Retinal pigment epithelial cell (primary cell): ENCODE measurements at regions not wholly inside any gene's neighbourhood (a gene's known extent, or its start where the extent isn't known, plus 50 kb on each side); places are given as distances from the start of the nearest gene placed in this dataset.

ENCODE experiments used
- DNase-seq: peaks from one replicate; pipeline ENCODE4 v3.0.0-alpha.2; 2010; ENCODE audit warnings: low read depth
- H3K4me3 ChIP-seq: 2 replicates; pipeline ENCODE4 v1.5.1; 2011; ENCODE audit warnings: mild to moderate bottlenecking, low read length, control low read depth, moderate library complexity
- TF ChIP-seq, protein P1 (sequence below): conservative IDR thresholded peaks from 2 replicates; pipeline ENCODE4 v1.5.1; 2011; ENCODE audit warnings: low read depth, low read length, control low read depth, inconsistent platforms

DNA sequence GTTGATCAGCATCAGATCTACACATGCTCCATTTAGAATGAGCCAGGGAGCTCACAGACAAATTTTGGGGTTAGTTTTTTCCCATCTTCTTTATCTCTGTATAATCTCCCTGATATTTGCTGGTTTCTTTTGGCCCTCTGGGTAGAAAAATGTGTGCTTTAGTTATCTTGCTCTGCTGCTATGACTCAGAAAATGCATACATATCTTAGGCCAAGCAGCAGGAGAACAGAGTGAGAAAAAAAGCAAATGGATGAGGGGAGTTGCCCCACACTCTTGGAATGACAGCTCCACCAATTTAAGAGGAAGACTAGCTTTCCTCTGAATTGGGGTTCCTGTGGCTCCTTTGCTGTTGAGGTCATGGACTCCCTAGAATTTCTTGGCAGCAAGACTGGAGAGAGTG is 331.8 kb downstream of the KCNJ3 start:
- H3K4me3 ChIP-seq = no peak overlapping the region
- TF ChIP-seq, protein P1, sequence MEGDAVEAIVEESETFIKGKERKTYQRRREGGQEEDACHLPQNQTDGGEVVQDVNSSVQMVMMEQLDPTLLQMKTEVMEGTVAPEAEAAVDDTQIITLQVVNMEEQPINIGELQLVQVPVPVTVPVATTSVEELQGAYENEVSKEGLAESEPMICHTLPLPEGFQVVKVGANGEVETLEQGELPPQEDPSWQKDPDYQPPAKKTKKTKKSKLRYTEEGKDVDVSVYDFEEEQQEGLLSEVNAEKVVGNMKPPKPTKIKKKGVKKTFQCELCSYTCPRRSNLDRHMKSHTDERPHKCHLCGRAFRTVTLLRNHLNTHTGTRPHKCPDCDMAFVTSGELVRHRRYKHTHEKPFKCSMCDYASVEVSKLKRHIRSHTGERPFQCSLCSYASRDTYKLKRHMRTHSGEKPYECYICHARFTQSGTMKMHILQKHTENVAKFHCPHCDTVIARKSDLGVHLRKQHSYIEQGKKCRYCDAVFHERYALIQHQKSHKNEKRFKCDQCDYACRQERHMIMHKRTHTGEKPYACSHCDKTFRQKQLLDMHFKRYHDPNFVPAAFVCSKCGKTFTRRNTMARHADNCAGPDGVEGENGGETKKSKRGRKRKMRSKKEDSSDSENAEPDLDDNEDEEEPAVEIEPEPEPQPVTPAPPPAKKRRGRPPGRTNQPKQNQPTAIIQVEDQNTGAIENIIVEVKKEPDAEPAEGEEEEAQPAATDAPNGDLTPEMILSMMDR = no peak
- no peak for DNase-seq

DNA sequence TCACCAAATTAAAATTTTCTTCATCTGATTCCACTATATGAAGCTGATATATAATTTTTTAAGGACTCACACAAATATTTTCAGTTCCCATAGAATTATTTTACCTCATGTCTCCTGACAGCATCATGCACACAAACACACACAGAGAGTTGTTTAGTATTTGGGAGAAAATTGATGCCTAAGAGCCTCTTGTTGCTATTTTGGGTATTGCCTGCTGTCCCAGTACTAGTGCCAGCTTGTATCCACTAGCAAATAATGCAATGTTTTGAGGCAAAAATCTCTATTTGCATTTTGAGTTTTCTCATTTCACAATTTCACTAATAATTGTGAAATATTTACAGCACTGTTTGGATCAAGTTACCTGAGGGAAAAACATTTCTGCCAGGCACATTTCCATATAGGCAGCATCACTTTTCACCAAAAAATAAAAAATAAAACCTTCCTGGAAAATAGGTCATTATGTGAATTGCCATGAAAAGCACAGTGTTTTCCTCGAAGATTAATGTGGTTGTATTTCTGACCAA is 328.2 kb downstream of the KCNJ3 start:
- no peak overlapping the region for H3K4me3 ChIP-seq
- DNase-seq = no peak
- TF ChIP-seq, protein P1 = no peak

DNA sequence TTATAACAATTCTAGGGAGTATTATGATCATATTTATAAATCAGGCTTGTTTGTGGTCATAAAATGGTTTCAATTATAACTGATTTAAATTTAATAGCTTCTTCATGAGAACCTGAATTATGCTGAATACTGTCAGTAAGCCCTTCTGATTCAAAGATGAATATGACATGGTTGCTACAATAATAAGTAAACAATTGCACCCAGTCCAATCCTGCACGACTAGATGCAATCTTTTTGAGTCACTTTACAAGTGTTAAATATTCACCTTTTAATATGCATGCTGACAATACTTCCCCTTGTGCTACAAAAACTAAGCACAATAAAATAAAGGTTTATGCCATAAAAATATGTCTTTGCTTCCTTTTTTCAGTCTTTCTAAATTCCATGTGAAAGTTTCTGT is 325.2 kb downstream of the KCNJ3 start:
- no peak overlapping the region for H3K4me3 ChIP-seq
- TF ChIP-seq, protein P1 = no peak
- no peak for DNase-seq

DNA sequence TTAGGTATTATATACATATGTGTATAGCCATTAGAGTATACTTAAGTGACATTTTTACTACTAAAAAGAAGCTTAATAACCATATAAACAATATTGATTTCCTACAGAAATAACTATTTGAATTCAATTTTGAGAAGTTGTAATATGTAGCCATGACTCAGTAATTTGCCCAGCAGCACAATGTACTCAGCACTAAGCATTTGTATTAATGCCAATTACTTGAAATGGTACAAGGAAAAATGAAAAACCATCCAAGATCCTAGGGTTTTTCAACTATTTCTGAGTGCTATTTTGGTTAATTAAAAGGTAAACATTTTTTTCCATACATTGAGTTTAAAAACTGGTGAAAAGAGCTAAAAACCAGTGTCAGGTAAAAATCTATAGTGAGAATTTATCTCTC is 324.0 kb downstream of the KCNJ3 start:
- TF ChIP-seq, protein P1 = no peak
- no peak for DNase-seq
- H3K4me3 ChIP-seq = no peak overlapping the region

DNA sequence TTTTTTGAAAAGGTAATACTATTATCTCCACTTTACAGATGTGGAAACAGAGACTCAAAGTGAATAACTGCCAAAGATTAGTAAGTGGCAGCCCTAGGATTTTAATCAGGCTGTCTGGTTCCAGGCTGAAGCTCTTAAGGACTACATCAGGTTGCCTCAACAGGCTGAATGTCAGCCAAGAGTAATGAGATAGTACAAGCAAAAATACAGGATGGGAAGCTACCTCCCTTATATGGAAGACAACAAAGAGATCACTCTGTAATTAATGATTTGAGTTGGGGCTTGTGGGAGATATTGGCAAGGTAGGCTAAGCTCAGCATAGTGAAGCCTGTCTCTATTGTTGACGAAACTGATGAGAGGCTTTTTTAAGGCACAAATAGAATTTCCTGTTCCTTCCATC is 323.1 kb downstream of the KCNJ3 start:
- no peak overlapping the region for H3K4me3 ChIP-seq
- DNase-seq = no peak
- TF ChIP-seq, protein P1 = no peak

DNA sequence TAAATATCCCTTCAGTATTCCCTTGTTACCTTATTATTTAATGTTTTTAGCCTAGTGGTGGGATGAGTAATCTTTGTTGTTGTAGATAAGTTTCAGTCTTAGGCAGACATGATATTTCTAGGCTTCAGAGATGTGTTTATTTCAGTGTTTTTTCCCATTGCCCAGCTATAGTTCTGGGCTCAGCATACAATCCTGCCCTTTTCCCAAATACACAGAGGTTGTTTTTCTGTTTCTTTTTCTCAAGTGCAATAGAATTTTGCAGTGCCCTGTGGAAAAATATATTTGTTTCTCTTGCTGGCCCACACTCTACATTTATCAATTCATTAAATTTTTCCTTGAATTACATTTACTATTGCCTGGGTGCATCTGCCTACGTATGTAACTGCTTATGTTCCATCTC is 321.8 kb downstream of the KCNJ3 start:
- TF ChIP-seq, protein P1 = no peak
- no peak overlapping the region for H3K4me3 ChIP-seq
- no peak for DNase-seq

DNA sequence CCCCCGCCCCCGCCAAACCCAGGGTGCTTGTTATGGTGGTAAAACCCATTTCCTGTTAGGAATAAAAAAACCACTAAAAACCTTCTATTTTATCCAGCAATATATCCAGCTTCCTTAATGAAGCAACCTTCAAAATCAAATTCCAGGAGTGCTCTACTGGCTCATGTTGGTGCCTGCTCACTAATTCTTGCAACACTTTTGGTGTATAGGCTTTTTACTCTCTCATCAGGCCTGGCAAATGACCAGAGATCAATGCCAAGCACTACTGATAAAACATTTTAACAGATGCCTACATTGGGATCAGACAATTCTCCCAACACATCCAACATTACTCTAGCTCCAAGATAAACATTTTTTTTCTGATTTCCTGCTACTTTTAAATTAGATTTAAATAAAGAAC is 312.4 kb downstream of the KCNJ3 start:
- no peak for DNase-seq
- no peak overlapping the region for H3K4me3 ChIP-seq

More for the DNA sequence above, 312.4 kb downstream of the KCNJ3 start:
- TF ChIP-seq, protein P1 = no peak
